Stimulated activated CD4-positive, alpha-beta T cell treated with anti-CD3 and anti-CD28 coated beads, TNF-alpha, amount 100 ng/mL, for 48 hours (primary cell): ENCODE measurements at regions not wholly inside any gene's neighbourhood (a gene's known extent, or its start where the extent isn't known, plus 50 kb on each side); places are given as distances from the start of the nearest gene placed in this dataset.

Experiments used
- DNase-seq, 3 donors: peaks; one replicate each; pipeline ENCODE4 v3.0.0-alpha.2; 2020; ENCODE audit warnings: low read depth in 3 of 3

DNA sequence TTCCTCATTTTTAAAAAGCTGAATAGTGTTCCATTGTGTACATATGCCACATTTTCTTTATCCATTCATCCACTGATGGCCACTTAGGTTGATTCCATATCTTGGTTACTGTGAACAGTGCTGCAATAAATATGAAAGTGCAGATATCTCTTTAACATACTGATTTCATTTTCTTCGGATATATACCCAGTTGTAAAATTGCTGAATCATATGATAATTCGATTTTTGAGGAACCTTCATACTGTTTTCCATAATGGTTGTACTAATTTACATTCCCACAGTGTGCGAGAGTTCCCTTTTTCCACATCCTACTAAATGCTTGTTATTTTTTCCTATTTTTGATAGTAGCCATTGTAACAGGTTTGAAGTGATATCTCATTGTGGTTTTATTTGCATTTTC lies 263.2 kb downstream of the STK31 start:
- no peak for DNase-seq

DNA sequence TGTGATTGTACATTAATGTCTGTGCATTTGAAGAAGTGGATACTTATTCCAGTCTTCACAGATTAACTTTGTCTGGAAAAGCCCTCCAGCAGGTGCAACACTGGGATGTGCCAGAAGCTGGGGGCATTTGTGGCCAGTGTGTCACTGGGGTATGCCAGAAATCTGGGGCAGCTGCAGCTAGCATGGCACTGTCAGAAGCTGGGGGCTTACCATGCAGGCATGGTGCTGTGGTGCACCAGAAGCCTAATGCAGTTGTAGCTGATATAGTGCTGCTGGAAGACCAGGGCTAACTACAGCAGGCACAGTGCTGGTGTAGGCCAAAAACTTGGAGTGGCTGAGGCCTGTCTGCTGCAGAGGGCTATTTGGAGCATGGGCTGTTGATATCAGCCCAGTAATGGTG lies 270.1 kb downstream of the STK31 start:
- no peak for DNase-seq

GRCh38 chr7:23981314-23981713 lies 271.3 kb downstream of the STK31 start:
- DNase-seq = no peak

GRCh38 chr7:23981758-23982157 lies 271.7 kb downstream of the STK31 start:
- DNase-seq = no peak

- DNase-seq = no peak
Measured at GRCh38 chr7:24005517-24005916, 278.5 kb upstream of the NPY start.

DNA sequence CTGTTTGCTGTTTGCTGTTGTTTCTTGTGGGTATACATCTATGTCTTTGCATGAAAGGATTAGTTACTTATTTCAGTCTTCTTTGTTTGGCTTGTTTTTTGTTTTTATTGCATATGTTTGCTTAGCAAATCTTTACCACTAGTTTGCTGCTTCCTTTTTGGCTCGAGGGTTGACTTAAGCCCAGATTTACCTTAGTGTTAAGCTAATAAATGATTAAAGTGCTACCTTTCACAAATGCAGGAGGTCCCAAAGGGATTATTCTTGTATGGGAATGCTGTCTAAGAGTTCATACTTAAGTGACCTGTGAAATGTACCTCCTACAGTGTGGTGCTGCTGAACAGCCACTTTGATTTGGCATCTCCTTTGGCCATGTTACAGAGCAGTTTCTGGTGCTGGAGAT lies 273.5 kb upstream of the NPY start:
- DNase-seq = no peak

DNA sequence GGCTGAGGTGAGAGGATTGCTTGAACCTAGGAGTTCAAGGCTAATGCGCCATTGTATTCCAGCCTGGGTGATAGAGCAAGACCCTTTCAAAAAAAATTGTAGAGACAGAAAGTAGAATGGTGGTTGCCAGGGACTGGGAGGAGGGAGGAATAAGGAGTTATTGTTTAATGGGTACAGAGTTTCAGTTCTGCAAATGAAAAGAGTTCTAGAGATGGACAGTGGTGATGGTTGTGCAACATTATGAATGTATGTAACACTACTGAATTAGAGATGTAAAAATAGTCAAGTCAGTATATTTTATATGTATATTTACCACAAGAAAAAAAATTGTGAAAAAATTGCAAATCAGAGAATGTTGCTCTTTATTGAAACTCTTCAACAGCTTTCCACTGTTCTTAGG lies 266.5 kb upstream of the NPY start:
- no peak for DNase-seq

- no peak for DNase-seq
Measured at GRCh38 chr7:24018331-24018730, 265.7 kb upstream of the NPY start.

DNA sequence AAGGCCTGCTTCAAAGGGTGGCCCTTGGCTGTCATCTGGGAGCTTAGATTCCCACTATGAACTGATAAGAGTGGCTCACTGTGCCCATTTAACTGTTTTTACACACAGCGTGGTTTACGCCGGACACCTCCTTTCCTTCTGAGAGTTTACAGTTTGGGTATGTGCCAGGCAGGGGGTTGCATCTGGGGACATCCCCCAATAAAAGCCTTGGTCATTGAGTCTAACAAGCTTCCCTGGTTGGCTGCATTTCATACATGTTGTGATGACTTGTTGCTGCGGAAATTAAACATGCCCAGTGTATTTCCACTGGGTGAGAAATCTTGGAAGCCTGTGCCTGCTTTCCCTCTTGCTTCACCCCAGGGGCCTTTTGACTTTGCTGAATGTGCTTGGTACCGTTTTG lies 264.1 kb upstream of the NPY start:
- DNase-seq = no peak

DNA sequence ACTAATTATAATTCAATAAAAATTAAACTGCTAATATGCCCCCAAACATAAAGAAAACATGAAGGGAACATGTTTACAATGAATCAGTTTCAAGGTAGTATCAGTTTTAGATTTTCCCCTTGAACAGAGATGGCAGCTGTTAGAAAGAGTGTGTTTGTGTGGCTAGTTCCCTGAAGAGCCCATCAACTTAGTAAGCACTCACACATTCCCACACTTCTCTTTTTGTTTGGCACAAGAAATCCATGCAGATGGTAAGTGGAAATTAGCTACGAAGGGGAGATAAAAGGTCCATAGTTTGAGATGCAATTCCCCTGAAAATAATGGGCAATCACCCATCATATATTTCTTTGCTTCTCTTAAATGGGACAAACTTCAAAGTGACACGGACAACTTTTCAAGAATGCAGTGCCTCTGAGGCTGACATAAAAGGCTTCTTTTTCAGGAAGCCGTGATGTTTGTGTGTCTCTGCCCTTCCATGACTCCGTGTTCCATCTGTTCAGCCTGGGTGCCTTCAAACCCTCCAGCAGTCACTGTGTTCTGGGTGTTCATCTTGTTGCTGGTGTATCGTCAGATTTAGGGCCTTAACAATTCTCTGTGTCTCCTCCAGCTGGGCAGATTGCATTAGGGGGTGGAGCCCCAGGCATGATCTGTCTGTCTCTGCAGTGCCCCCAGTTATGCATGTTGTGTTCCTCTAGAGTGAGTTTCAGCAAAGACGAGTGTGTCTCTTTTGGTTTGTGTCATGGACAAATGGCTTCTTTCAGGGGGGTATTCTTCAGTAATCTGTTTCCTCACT lies 259.5 kb upstream of the NPY start:
- no peak for DNase-seq

- DNase-seq = no peak
Measured at GRCh38 chr7:24025094-24025493, 258.9 kb upstream of the NPY start.

DNA sequence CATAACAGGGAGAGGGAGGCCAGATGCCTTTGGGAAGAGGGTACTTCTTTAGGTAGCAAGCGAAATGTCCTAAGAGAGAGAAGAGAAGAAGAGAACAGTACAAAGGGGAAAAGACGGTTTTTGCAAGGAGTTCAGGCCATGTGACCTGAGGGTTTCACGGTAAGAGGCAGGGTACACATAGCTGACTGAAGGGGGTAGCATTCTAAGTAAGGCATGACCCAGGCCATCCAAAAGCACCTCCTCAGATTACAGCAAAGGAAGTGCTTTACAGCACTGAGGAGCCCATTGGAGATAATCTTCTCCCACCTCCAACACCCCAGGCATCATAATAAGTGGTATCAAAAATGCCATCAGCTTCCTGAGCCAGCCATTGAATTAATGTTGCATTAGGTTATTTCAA lies 258.2 kb upstream of the NPY start:
- DNase-seq = no peak

DNA sequence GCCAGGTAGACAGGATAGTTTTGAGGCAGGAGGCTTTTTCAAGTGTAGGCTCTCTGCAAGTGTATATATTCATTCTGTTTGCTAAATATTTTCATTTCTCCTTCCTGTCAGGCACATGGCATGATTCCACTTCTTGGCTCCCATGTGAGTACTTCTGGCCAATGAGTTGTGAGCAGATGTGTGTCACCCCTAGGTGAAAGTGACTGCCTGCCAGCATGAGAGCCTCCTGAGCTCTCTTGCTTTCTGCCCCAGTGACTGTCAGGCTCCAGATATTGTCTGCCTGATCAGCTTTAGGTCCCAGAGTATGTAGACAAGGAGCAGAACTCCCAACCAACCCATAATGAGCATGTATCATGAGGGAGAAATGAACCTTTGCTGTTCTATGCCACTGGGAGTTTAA lies 257.6 kb upstream of the NPY start:
- DNase-seq = no peak

GRCh38 chr7:24029068-24029467 lies 254.9 kb upstream of the NPY start:
- DNase-seq = no peak

DNA sequence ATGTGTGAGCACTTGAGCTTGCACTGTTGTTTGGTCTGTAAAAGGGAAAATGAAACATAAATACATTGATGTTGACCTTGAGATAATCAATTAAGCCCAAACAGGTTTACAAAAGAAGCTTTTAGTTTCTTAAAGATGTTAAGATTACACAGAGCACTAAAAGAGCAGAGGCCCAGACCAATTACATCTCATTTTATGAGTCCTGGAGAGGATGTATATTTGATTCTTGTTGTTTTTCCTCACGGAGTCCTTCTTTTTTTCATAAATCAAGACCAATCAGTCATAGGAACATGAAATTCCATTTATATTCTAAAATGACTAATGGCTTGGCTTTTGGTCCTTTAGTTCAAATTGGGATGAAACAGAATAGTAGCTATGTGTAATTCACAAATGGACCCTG lies 249.7 kb upstream of the NPY start:
- DNase-seq = no peak

DNA sequence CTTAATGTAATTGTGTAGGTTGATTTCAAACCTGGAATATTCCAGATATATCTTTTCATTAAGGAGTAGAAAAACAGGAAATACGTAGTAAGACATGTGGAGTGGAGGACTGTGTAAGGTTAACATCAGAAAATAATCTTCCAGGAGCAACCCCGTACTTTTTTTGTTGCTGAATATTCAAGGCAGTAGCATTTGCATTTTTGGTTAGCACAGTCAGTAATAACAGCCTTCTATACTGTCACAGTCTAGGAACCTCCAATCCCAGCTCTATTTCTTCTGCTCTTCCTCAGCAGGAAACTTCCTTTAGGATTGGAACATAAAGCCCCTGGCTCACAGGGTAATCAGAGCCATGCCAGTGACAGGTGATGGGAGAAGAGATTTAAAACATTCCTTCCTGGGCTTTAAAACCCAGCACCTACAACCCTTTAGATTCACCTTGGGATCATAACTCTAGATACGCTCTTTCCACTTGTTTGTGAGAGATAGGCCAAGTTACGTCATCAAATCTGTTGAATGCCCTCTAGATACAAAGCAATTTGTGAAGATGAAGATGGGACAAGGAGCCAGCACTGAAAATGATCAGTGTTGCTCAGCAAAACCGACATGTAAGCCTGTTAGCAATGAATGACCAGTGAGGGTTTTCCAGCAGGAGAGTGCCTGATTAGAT lies 248.5 kb upstream of the NPY start:
- DNase-seq = no peak

GRCh38 chr7:24036033-24036412 lies 248.0 kb upstream of the NPY start:
- no peak for DNase-seq

DNA sequence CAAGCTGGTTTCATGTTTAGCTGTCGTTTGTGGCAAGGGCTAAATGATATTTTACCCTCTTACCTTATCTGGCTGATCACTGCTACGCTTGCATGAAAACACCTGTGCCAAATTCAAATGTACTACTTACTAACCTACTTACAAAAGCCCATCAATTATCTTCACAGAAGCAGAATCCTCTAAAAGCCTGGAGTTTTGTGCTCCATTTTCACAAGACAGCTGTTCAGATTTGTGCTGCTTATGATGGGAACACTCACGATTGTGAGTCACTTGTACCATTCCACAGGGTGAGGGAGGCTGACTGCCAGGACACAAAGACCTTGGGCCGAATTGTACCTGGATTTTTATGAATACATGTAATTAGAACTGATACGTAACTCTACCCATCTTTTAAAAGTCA lies 245.0 kb upstream of the NPY start:
- no peak for DNase-seq

GRCh38 chr7:24039991-24040624 lies 243.9 kb upstream of the NPY start:
- no peak for DNase-seq

- DNase-seq = no peak
Measured at GRCh38 chr7:24042028-24042427, 242.0 kb upstream of the NPY start.

- DNase-seq = no peak
Measured at GRCh38 chr7:24049296-24049695, 234.7 kb upstream of the NPY start.

GRCh38 chr7:24050991-24051560 lies 232.9 kb upstream of the NPY start:
- DNase-seq = no peak

DNA sequence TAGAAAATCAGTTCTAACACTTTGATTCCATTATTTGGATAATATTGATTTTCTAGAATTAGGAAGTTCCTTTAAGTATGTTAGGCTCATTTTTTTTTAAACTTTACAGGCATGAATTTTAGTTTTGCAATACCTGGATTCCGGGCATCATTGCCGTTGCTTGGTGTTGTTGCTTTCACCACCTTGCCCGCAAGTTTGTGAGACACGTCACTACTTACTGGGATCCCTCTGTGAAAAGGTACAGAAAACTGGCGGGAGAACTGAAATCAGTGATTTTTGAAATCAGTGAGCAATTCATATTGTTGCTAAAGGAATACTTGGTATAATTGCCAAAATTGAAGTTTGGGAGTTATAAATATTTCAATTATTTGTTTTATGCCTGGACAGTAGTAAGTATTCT lies 232.3 kb upstream of the NPY start:
- no peak for DNase-seq
